ENCODE measurements at regions not wholly inside any gene's neighbourhood (a gene's known extent, or its start where the extent isn't known, plus 50 kb on each side); places are given as distances from the start of the nearest gene placed in this dataset.

GRCh38 chr1:239483391-239483790, 97.0 kb downstream of the CHRM3 start:
- Histone ChIP-seq H3K4me2 (ENCODE audit: low read length) (no peak overlapping the region), H3K9ac (ENCODE audit: low read depth, low read length) (no peak overlapping the region), H3K36me3 (ENCODE audit: insufficient read depth, low read length) (no peaks in the 10 kb centered on the region), H3K4me3 (ENCODE audit: low read length) (no peak overlapping the region), H3K27me3 (ENCODE audit: control insufficient read depth, insufficient read depth, low read length) (no peaks in the 10 kb centered on the region), H3K4me1 (ENCODE audit: control insufficient read depth, insufficient read depth, low read length) (no peaks in the 10 kb centered on the region), H3K9me3 (replicated peaks; ENCODE audit: low read length) (peaks cover 7% of the 10 kb centered on the region)

- H3K36me3 ChIP-seq (ENCODE audit: insufficient read depth, low read length), result no peaks in the 10 kb centered on the region
- H3K9me3 ChIP-seq (replicated peaks; ENCODE audit: low read length), result peaks cover 3% of the 10 kb centered on the region
- no peak overlapping the region for H3K4me2 ChIP-seq (ENCODE audit: low read length)
- no peak overlapping the region for H3K9ac ChIP-seq (ENCODE audit: low read depth, low read length)
- H3K4me1 ChIP-seq (ENCODE audit: control insufficient read depth, insufficient read depth, low read length), result no peaks in the 10 kb centered on the region
- no peaks in the 10 kb centered on the region for H3K27me3 ChIP-seq (ENCODE audit: control insufficient read depth, insufficient read depth, low read length)
- no peak overlapping the region for H3K4me3 ChIP-seq (ENCODE audit: low read length)
These were observed 107.5 kb downstream of the CHRM3 start for GRCh38 chr1:239493811-239494414.

- Histone ChIP-seq H3K4me3 (ENCODE audit: low read length) (no peak overlapping the region), H3K4me2 (ENCODE audit: low read length) (no peak overlapping the region), H3K36me3 (ENCODE audit: insufficient read depth, low read length) (no peaks in the 10 kb centered on the region), H3K9ac (ENCODE audit: low read depth, low read length) (no peak overlapping the region), H3K9me3 (replicated peaks; ENCODE audit: low read length) (peaks cover 4% of the 10 kb centered on the region), H3K27me3 (ENCODE audit: control insufficient read depth, insufficient read depth, low read length) (no peaks in the 10 kb centered on the region), H3K4me1 (ENCODE audit: control insufficient read depth, insufficient read depth, low read length) (no peaks in the 10 kb centered on the region)
These were observed 118.7 kb downstream of the CHRM3 start for GRCh38 chr1:239505094-239505493.

GRCh38 chr1:239507826-239508225, 121.5 kb downstream of the CHRM3 start:
- no peaks in the 10 kb centered on the region for H3K36me3 ChIP-seq (ENCODE audit: insufficient read depth, low read length)
- H3K4me3 ChIP-seq (ENCODE audit: low read length), result no peak overlapping the region
- no peak overlapping the region for H3K4me2 ChIP-seq (ENCODE audit: low read length)
- no peaks in the 10 kb centered on the region for H3K4me1 ChIP-seq (ENCODE audit: control insufficient read depth, insufficient read depth, low read length)
- H3K9ac ChIP-seq (ENCODE audit: low read depth, low read length), result no peak overlapping the region
- H3K27me3 ChIP-seq (ENCODE audit: control insufficient read depth, insufficient read depth, low read length), result no peaks in the 10 kb centered on the region
- peaks cover 3% of the 10 kb centered on the region for H3K9me3 ChIP-seq (replicated peaks; ENCODE audit: low read length)

GRCh38 chr1:239511875-239512274, 125.5 kb downstream of the CHRM3 start:
- H3K27me3 ChIP-seq (ENCODE audit: control insufficient read depth, insufficient read depth, low read length), result no peaks in the 10 kb centered on the region
- H3K4me2 ChIP-seq (ENCODE audit: low read length), result no peak overlapping the region
- H3K9ac ChIP-seq (ENCODE audit: low read depth, low read length), result no peak overlapping the region
- H3K4me3 ChIP-seq (ENCODE audit: low read length), result no peak overlapping the region
- H3K9me3 ChIP-seq (replicated peaks; ENCODE audit: low read length), result peaks cover 3% of the 10 kb centered on the region
- H3K36me3 ChIP-seq (ENCODE audit: insufficient read depth, low read length), result no peaks in the 10 kb centered on the region
- no peaks in the 10 kb centered on the region for H3K4me1 ChIP-seq (ENCODE audit: control insufficient read depth, insufficient read depth, low read length)

- no peaks in the 10 kb centered on the region for H3K36me3 ChIP-seq (ENCODE audit: insufficient read depth, low read length)
- H3K9ac ChIP-seq (ENCODE audit: low read depth, low read length), result no peak overlapping the region
- H3K4me2 ChIP-seq (ENCODE audit: low read length), result no peak overlapping the region
- H3K4me3 ChIP-seq (ENCODE audit: low read length), result no peak overlapping the region
- H3K4me1 ChIP-seq (ENCODE audit: control insufficient read depth, insufficient read depth, low read length), result no peaks in the 10 kb centered on the region
- H3K27me3 ChIP-seq (ENCODE audit: control insufficient read depth, insufficient read depth, low read length), result no peaks in the 10 kb centered on the region
- peaks cover 3% of the 10 kb centered on the region for H3K9me3 ChIP-seq (replicated peaks; ENCODE audit: low read length)
These were observed 130.2 kb downstream of the CHRM3 start for GRCh38 chr1:239516579-239516978.

- Histone ChIP-seq H3K9ac (ENCODE audit: low read depth, low read length) (no peak overlapping the region), H3K27me3 (ENCODE audit: control insufficient read depth, insufficient read depth, low read length) (no peaks in the 10 kb centered on the region), H3K4me3 (ENCODE audit: low read length) (no peak overlapping the region), H3K36me3 (ENCODE audit: insufficient read depth, low read length) (no peaks in the 10 kb centered on the region), H3K9me3 (replicated peaks; ENCODE audit: low read length) (peaks cover 3% of the 10 kb centered on the region), H3K4me2 (ENCODE audit: low read length) (no peak overlapping the region), H3K4me1 (ENCODE audit: control insufficient read depth, insufficient read depth, low read length) (no peaks in the 10 kb centered on the region)
These were observed 140.0 kb downstream of the CHRM3 start for GRCh38 chr1:239526391-239526790.

GRCh38 chr1:239527051-239527693, 140.8 kb downstream of the CHRM3 start:
- Histone ChIP-seq H3K4me2 (ENCODE audit: low read length) (no peak overlapping the region), H3K4me3 (ENCODE audit: low read length) (no peak overlapping the region), H3K9me3 (replicated peaks; ENCODE audit: low read length) (peaks cover 3% of the 10 kb centered on the region), H3K9ac (ENCODE audit: low read depth, low read length) (no peak overlapping the region), H3K27me3 (ENCODE audit: control insufficient read depth, insufficient read depth, low read length) (no peaks in the 10 kb centered on the region), H3K36me3 (ENCODE audit: insufficient read depth, low read length) (no peaks in the 10 kb centered on the region), H3K4me1 (ENCODE audit: control insufficient read depth, insufficient read depth, low read length) (no peaks in the 10 kb centered on the region)

- H3K4me1 ChIP-seq (ENCODE audit: control insufficient read depth, insufficient read depth, low read length), result no peaks in the 10 kb centered on the region
- no peaks in the 10 kb centered on the region for H3K27me3 ChIP-seq (ENCODE audit: control insufficient read depth, insufficient read depth, low read length)
- no peak overlapping the region for H3K4me2 ChIP-seq (ENCODE audit: low read length)
- no peaks in the 10 kb centered on the region for H3K9me3 ChIP-seq (replicated peaks; ENCODE audit: low read length)
- H3K9ac ChIP-seq (ENCODE audit: low read depth, low read length), result no peak overlapping the region
- no peaks in the 10 kb centered on the region for H3K36me3 ChIP-seq (ENCODE audit: insufficient read depth, low read length)
- no peak overlapping the region for H3K4me3 ChIP-seq (ENCODE audit: low read length)
These were observed 149.9 kb downstream of the CHRM3 start for GRCh38 chr1:239536165-239536849.

- no peaks in the 10 kb centered on the region for H3K9me3 ChIP-seq (replicated peaks; ENCODE audit: low read length)
- no peak overlapping the region for H3K4me3 ChIP-seq (ENCODE audit: low read length)
- H3K36me3 ChIP-seq (ENCODE audit: insufficient read depth, low read length), result no peaks in the 10 kb centered on the region
- no peaks in the 10 kb centered on the region for H3K4me1 ChIP-seq (ENCODE audit: control insufficient read depth, insufficient read depth, low read length)
- no peaks in the 10 kb centered on the region for H3K27me3 ChIP-seq (ENCODE audit: control insufficient read depth, insufficient read depth, low read length)
- no peak overlapping the region for H3K4me2 ChIP-seq (ENCODE audit: low read length)
- no peak overlapping the region for H3K9ac ChIP-seq (ENCODE audit: low read depth, low read length)
These were observed 151.4 kb downstream of the CHRM3 start for GRCh38 chr1:239537795-239538194.

GRCh38 chr1:239538239-239538988, 152.0 kb downstream of the CHRM3 start:
- Histone ChIP-seq H3K27me3 (ENCODE audit: control insufficient read depth, insufficient read depth, low read length) (no peaks in the 10 kb centered on the region), H3K4me1 (ENCODE audit: control insufficient read depth, insufficient read depth, low read length) (no peaks in the 10 kb centered on the region), H3K9me3 (replicated peaks; ENCODE audit: low read length) (no peaks in the 10 kb centered on the region), H3K4me2 (ENCODE audit: low read length) (no peak overlapping the region), H3K4me3 (ENCODE audit: low read length) (no peak overlapping the region), H3K36me3 (ENCODE audit: insufficient read depth, low read length) (no peaks in the 10 kb centered on the region), H3K9ac (ENCODE audit: low read depth, low read length) (no peak overlapping the region)

All from skeletal muscle satellite cell (primary cell).